ENCODE measurements at regions not wholly inside any gene's neighbourhood (a gene's known extent, or its start where the extent isn't known, plus 50 kb on each side); places are given as distances from the start of the nearest gene placed in this dataset.

DNA sequence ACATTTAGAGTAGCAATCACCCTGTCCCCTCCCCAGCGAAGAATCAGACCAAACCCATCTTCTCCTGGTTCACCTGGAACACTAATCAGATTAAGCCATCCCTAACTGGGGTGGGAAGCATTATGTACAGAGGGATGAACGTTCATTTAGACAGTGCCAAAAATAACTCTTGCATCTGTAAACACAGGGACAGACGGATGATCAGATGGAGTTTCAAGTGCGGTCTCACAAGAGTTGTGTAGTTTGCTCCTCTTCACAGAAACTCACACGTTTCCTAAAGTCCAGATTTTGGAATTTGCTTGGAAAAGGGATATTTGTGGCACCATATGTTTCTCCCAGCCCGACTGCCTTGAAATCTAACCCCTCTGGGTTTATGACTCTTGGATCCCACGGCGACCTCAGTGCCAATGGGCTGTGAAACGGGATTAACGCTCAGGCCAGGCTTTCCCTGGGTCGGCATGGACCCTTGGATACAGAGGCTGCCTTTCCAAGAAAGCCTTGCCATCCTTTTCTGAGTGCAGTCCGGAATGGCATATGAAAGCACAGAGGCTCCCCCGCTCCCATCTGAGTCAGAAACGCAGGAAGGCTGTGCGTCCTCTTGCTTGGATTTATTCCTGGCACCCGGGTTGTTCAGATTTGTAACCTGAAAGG is 293.2 kb upstream of the HABP2 start:
- DNase-seq (ENCODE audit: low spot score) = no peak

DNA sequence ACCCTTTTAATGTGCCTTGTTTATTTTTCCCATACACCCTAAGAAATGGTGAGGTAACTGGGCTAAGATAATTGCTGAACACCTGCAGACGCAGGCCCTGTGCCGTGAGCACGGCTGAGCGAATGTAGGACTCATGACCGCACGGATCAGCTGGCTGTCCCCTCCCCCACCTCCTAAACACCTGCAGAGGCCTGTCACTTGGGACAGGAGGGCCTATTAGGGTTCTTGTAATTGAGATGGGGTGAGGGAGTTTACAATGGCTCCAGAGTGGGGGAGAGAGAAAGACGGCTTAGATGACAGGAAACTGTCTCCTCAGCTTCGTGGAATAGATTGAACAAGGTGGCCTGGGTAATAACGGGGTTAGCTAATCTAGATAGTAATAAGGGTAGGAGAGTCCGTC is 291.7 kb upstream of the HABP2 start:
- DNase-seq (ENCODE audit: low spot score) = no peak

DNA sequence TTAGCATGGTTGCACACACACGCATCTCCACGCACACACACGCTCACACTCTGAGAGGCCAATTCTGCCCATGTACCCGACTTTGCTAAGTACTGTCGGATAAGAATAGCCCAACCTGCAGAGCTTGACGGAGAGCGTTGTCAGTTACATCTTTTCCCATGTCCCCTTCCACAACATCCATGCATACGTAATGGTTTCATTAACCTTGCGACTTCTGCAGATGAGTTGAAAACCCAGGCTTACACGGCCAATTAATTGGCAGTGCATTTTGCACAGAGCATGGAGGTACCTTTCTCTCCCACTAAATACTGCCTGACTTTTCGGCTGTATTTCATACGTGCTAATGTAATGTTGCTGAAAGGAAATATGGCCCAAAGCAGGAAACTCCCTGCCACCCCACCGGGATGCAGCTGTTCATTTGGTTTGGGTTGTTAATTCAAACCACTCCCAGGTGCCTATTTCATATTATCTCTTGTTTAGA is 291.2 kb upstream of the HABP2 start:
- DNase-seq (ENCODE audit: low spot score) = no peak

DNA sequence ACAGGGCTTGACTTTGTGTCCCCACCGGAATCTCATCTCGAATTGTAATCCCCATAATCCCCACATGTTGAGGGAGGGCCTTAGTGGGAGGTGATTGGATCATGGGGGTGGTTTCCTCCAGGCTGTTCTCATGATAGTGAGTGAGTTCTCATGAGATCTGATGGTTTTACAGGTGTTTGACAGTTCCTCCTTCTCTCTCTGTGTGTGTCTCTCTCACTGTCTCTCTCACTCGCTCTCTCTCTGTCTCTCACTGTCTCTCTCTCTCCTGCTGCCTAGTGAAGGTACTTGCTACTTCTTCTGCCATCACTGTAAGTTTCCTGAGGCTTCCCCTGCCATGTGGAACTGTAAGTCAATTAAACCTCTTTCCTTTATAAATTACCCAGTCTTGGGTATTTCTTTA is 289.8 kb upstream of the HABP2 start:
- DNase-seq (ENCODE audit: low spot score) = no peak

DNA sequence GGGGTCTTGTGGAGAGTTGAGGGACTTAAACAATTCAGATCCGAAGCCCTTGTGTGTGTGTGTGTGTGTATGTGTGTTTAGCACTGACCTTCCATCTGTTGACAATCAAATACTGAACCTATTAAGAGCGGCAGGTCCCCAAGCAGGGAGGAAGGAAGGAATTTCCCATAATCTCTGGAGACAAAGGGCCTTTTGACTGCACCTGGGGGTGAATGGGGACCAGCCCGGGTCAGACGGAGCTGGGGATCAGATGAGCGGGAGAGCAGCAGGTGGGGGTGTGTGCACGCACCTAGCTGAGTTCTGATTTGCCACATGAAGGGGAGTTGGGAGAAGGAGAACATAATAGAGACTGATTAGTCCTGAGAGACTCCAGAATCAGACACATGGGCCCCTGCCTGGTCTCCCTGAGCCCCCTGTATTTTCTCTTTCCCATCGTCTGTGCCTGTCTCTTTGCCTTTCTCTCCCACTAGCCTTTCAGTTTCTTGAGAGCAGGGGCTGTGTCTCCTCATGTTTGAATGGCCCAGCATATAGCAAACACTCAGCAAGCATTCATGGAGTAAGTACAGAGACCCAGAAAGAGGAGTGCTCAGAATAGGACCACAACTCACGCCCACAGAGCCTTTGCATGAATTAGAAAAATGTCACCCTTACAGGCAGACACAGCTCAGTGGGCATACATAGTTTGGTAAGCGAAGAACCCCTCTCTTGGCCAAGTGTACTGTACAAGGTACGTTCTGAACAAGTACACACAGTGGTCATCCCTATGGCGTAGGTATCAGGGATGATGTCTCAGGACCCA is 288.3 kb upstream of the HABP2 start:
- no peak for DNase-seq (ENCODE audit: low spot score)

GRCh38 chr10:113266147-113266546 is 286.7 kb upstream of the HABP2 start:
- DNase-seq (ENCODE audit: low spot score) = no peak

DNA sequence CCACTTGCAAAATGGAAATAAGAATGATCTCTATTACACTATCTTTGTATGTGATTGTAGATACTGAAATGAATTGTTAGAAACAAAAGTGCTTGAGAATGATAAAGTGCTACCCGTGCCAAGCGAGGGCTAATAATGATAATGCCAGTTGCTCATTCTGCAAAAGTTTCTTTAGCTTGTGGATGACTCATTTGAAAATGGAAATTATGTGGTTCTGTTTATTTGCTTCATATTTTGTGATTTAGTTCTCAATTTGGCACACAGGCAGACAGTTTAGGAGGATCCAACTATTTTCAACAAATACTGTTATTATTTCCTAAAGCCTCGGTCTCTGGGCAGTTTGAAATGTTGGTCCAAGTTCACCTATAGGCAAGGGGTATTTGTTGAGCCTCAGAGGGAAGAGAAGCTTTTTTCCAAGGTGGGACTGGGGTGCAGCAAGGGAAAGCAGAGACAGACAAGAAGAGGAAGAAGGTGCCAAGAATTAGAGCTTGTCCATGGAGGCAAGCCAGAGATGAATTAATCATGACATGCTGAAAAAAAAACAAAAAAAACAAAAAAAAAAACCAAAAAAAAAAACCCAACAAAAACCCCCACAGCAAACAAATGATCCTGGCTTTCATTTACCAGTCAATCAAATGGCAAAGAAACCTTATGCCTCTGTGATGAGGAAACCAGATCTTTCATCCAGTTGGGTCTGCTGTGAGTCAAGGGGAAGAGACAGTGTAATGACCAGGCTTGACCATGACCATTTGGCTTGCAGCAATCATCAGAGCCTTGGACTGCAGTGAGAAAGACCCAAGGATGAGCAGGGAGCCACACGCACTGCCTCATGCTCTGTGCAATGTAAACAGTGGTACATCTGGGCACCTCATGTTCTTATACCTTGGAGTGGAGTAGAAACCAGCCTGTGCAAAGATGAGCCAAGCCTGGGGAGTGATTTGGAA is 285.0 kb upstream of the HABP2 start:
- no peak for DNase-seq (ENCODE audit: low spot score)

GRCh38 chr10:113269333-113269732 is 283.5 kb upstream of the HABP2 start:
- no peak for DNase-seq (ENCODE audit: low spot score)

DNA sequence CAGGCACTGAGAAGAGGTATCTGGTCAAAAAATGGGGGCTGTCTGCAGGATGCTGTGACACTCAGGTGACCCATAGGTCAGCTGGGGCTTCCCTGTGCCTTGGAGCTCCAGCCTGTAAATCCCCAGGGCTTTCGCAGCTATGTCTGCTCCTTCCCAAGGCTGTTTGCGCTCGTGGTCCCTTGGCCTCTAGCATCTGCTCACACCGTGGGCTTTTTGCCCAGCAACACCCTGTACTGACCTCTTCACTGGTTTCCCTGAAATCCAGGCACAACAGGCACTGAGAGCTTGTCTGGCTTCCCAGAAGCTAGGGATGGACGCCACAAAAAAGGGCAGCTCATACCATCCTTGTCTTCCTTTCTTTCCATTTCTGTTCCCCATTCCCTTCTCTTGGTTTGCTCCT is 280.3 kb upstream of the HABP2 start:
- no peak for DNase-seq (ENCODE audit: low spot score)

DNA sequence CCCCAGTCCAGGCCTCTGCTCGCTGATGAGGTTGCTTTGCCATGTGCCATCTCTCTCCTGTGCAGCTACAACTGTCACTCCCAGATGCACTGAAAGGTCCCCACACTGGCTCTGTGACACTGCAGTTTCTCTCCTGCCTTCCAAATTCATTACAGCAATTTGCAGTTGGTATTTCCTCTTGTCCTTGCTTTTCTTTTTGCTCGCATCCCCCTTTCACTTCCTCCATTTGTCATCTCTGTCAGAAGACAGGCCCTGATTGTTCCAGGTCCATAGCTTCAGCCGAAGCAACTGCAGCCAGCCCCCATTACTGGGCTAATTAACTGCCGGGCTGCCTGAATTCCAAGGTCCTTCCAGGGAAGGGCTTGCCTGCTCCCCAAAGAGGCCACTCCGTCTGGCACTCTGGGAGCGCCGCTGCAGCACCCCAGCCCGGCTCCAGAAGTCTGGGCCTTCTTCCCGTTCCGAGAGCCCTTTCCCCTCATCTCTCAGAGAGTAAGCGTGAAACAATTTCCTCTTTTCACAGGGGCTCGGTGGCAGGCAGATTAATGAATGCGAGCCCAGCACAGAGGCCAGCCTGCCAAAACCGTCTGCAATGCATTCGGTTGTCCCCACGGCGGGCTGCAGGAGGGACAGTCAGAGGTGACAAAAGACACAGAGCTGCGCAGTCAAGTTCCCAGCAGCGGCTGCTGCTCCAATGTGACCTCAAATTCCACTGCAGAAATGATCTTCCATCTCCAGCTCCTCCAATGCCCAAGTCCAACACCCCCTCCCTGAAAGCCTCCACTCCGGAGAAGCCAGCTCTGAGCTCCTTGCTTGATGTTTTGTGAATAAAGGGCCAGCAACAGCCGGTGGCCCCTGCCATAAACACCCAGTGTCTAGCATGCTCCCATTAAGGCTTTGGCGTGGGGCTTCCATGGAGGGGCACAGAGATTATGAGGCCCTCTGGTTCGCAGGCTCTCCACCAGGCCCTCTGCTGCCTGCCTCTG is 279.4 kb upstream of the HABP2 start:
- DNase-seq (ENCODE audit: low spot score) = peak; percentile 47

DNA sequence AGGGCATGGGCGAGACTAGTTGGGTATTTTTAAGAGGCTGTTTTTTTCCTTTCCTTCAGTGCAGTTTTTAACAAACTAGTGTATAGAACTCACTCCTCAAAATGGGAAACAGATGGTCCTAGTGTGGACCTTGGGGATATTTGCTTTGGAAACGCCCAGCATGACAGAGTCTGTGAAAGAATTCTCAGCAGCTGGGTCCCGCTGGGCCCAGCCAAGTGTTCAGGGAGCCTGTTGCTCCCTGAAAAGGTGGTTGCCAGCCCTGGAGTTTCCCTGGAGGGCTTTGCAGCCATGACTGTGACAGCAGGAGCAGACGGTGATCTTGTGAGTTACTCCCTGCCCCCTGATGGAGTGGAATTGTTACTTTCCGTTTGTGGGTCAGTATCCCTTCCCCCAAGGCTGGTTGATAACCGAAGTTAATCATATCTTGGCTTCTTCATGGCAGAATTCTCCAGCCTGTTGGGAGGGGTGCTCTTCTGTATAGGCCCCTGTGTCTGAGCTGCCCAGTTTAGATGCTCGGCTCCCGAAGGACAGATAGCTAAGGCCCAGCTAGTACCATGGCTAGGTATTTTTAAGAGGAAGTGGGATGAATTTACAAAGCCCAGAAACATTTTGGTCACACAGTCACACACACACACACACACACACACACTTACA is 278.6 kb upstream of the HABP2 start:
- DNase-seq (ENCODE audit: low spot score) = no peak

DNA sequence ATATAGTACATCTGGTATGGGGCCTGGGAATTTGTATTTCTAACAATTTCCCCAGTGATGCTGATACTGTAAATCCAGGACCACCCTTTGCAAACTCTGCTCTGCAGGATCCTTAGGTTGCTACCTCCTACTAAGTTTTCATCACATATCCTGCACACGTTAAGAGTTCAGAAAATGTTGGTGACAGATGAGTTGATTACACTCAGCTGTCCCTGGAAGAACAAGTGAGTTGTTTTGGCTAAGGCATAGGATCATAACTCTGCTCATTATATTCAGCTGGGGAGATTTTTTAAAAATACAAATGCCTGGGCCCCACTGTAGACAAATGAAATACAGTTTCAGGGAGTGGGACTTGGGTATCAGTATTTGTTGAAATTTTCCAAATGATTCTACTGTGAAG is 274.6 kb upstream of the HABP2 start:
- no peak for DNase-seq (ENCODE audit: low spot score)

- no peak for DNase-seq (ENCODE audit: low spot score)
Measured at GRCh38 chr10:113278664-113279063, 274.2 kb upstream of the HABP2 start.

DNA sequence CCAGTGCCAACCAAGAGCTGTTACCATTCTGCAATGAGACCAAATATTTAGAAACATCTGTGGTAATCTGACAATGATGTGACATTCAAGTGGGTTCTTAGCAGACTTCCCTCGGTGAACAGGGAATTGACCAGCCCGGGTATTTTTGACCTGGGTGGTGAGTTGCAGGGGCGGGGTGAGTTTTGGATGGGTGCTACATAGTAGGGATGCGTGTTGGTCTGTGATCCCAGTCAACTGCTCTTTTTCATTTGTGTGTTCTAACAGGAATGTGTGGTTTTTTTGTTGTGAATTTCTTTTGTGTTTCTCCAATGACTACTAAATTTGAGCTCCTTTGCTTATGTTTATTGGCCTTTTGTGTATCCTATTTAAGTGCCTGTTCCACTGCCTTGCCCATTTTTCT is 273.6 kb upstream of the HABP2 start:
- DNase-seq (ENCODE audit: low spot score) = no peak

DNA sequence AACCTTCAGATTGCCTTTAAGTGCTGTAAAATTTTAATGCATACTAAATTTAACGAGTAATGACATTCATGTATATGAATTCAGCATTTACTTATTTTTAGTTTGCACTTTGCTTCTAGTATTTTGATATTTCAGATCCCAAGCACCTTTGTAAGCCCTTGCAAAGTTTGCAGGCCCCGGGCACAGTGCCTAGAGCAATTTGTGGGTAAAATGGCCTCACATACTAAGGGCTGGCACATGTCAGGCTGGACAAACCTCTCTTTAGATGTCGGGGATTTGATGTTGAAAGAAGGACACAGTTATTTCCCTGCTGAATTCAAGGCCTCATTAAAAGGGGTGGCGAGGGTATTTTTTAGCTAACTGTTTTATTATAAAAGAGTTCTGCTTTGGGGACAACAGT is 270.3 kb upstream of the HABP2 start:
- no peak for DNase-seq (ENCODE audit: low spot score)

DNA sequence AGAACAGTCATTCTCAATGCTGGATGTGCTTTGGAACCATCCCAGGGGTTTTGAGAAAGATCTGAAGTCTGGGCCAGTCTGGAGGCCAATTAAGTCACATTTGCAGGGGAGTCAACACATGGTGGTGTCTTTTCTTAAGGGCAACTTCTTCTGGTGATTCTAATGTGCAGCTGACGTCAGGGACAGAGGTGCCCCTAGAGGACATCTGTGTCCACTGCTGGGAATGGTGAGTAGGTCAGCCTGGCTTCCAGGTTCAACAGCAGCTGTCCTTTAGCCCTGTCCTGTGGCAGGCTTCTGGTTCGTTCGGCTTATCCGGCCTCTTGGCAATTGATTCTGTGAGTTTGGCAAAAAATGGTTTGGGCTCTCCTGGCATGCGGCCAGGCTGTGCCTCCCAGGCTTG is 269.7 kb upstream of the HABP2 start:
- no peak for DNase-seq (ENCODE audit: low spot score)

DNA sequence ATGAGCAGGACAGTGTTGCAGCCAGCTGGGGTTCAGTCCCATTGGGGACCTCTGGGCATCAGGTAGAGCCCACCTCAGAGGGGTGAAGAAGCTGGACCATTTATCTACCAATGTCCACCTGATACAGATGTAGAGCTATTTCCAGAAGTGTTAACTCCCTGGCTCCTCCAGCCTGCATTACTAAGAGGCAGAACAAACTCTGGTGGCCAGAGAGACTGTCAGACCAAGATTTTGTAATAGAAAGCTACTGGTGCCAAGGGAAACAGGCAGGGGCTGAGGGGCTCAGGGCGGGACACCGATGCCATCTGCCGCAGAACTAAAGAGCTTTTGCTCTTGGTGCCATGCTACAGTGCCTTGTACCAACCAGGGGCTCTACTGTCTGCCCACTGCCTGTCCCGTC is 268.2 kb upstream of the HABP2 start:
- no peak for DNase-seq (ENCODE audit: low spot score)

- no peak for DNase-seq (ENCODE audit: low spot score)
Measured at GRCh38 chr10:113285305-113285704, 267.5 kb upstream of the HABP2 start.

GRCh38 chr10:113287592-113287991 is 265.3 kb upstream of the HABP2 start:
- no peak for DNase-seq (ENCODE audit: low spot score)

DNA sequence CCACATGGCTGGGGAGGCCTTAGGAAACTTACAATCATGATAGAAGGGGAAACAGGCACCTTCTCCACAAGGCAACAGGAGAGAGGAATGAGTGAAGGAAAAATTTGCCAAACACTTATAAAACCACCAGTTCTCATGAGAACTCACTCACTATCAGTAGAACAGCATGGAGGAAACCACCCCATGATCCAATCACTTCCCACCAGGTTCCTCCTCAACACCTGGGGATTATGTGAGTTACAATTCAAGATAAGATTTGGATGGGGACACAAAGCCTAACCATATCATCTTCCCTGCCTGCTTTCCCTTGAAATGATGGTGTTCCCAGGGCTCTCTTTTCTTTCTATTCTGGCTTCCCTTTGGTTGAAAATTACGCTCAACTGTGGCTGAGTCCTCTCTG is 262.7 kb upstream of the HABP2 start:
- DNase-seq (ENCODE audit: low spot score) = no peak

DNA sequence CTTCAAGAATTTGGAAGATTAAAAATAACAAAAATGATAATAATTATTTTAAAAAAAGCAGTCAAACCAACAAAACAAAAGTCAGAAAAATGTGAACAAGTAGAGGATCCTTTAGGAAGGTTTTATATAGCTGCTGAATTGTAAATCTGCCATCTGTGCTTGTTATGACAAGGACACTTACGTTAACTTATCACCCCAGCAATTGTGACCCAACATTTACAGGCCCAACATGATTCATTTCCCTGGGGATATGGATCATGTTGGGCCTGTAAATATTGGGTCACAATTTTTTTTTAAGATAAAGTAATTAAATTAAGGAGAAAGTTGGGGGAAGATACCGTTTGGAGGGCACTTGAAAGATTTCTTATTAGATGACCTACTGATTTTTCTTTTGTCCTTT is 261.4 kb upstream of the HABP2 start:
- DNase-seq (ENCODE audit: low spot score) = no peak

All from ureter (tissue), 1 donor.